BJ (cell line): ENCODE measurements at regions not wholly inside any gene's neighbourhood (a gene's known extent, or its start where the extent isn't known, plus 50 kb on each side); places are given as distances from the start of the nearest gene placed in this dataset.

Experiments
- CTCF ChIA-PET: fragments of 350-600 bp; formaldehyde crosslinking; extraction: SDS; loops from one replicate; lab custom pipeline; 2021; ENCODE audit warnings: antibody characterized with exemption, inconsistent platforms; lab: Yijun Ruan, JAX
- POLR2A ChIA-PET: fragments of 300-600 bp; sonication (Branson Sonifier 250); formaldehyde crosslinking; extraction: SDS; loops from one replicate; lab custom pipeline; 2021; ENCODE audit warnings: antibody characterized with exemption; lab: Charles Lee
- DNase-seq: peaks from one replicate; pipeline ENCODE4 v3.0.0-alpha.2; 2011; ENCODE audit warnings: low read depth
- H3K27me3 ChIP-seq: 2 replicates; pipeline ENCODE4 v1.6.0; 2011; ENCODE audit warnings: low read length; ENCODE audit not compliant: control insufficient read depth, insufficient read depth
- H3K36me3 ChIP-seq: 2 replicates; pipeline ENCODE4 v1.5.1; 2011; ENCODE audit warnings: low read length; ENCODE audit not compliant: control insufficient read depth, insufficient read depth
- H3K4me3 ChIP-seq: 2 replicates; pipeline ENCODE4 v1.5.1; 2011; ENCODE audit warnings: low read depth, mild to moderate bottlenecking, control low read depth, low read length
- TF ChIP-seq, protein P1 (sequence below): IDR thresholded peaks from 2 replicates; pipeline ENCODE4 v1.5.1; 2011; ENCODE audit warnings: low read depth, mild to moderate bottlenecking, control low read depth, inconsistent platforms, low read length, moderate library complexity; ENCODE audit not compliant: insufficient read depth

DNA sequence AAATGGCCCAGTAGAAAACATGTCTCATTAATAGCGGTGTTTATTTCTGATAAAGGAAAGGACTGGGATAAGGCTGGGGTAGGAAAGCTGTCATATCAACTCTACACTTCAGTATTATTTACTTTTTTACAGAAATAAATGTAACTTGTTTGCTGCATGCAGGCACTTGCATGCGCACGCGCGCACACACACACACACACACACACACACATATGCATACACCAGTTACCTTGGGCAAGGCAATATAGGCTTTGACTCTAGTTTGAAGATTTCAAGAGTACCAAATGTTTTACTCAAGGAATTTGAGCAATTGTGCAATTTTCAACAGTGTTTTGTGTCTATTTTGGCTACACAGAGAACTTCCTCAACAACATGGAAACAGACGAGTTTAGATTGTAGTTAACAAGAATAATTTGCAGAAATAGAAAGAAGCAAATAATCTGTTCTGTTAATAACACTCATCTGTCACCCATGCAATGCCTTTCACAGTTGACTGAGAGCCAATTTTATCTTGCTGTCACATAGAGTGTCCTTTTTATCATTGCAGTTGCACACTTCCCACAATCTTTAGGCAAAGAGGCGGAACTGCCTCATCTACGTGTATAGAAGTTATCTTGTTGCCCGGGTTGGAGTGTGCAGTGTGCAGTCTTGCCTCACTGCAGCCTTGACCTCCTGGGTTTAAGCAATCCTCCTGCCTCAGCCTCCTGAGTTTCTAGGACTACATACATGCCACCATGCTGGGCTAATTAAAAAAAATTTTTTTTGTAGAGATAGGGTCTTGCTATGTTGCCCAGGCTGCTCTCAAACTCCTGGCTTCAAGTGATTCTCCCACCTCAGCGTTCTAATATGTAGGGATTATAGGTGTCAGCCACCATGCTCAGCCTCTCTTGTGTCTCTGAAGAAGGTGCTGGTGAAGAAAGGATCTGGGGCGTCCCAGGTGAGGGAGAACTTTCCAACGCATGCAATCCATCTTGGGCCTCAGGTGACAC is 64.6 kb upstream of the GPCPD1 start:
- no peak for DNase-seq
- CTCF ChIA-PET = no interaction called here
- POLR2A ChIA-PET = no interaction called here
- TF ChIP-seq, protein P1, sequence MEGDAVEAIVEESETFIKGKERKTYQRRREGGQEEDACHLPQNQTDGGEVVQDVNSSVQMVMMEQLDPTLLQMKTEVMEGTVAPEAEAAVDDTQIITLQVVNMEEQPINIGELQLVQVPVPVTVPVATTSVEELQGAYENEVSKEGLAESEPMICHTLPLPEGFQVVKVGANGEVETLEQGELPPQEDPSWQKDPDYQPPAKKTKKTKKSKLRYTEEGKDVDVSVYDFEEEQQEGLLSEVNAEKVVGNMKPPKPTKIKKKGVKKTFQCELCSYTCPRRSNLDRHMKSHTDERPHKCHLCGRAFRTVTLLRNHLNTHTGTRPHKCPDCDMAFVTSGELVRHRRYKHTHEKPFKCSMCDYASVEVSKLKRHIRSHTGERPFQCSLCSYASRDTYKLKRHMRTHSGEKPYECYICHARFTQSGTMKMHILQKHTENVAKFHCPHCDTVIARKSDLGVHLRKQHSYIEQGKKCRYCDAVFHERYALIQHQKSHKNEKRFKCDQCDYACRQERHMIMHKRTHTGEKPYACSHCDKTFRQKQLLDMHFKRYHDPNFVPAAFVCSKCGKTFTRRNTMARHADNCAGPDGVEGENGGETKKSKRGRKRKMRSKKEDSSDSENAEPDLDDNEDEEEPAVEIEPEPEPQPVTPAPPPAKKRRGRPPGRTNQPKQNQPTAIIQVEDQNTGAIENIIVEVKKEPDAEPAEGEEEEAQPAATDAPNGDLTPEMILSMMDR = no peak
- H3K27me3 ChIP-seq = 0 out of 2 replicates have a peak, but pooled peaks cover 2% of the 10 kb centered on the region
- H3K4me3 ChIP-seq = no peak overlapping the region
- H3K36me3 ChIP-seq = no peaks in the 10 kb centered on the region

DNA sequence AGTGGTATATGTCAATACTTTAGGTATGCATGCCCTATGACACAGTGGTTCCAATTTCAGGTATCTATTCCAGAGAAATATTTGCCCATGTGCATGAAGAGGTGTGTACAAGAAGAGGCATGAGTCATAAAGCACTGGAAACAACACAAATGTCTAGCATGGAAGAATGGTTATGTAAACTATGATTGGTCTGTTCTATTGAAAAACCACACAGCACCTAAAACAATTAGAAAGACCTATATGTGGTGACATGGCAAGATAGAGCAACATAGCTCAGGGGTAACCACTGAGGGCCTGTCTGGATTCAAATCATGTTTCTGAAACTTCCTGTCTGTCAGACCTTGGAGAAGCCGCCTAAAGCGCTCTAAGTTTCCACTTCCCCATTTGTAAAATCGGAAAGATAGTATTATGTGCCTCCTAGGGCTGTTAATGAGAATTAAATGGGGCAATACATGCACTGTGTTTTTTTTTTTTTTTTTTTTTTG is 63.4 kb upstream of the GPCPD1 start:
- TF ChIP-seq, protein P1 = no peak
- no peaks in the 10 kb centered on the region for H3K36me3 ChIP-seq
- ChIA-PET POLR2A (no interaction called here), CTCF (no interaction called here)
- no peak for DNase-seq
- H3K4me3 ChIP-seq = no peak overlapping the region
- 0 out of 2 replicates have a peak, but pooled peaks cover 5% of the 10 kb centered on the region for H3K27me3 ChIP-seq

DNA sequence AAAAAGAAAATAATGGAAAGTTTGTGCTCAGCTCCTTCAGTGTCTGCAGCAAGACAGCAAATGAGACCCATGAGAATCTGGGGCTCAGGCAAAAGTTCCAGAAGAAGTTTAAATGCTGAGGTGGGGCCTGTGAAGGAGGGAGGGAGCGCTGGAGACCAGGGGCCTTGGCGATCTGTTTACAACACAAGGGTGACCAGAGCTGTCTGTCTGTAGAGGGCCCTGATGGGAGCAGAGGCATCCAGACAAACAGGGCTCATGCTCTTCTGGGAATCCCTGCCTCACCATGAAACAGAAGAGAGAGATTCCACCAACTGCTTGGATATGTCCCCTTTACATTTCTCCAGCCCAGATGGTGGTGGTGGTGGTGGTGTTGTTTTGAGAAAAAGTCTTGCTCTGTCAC is 60.1 kb upstream of the GPCPD1 start:
- Histone ChIP-seq H3K4me3 (no peak overlapping the region), H3K27me3 (0 out of 2 replicates have a peak, but pooled peaks cover 2% of the 10 kb centered on the region), H3K36me3 (no peaks in the 10 kb centered on the region)
- no peak for DNase-seq
- TF ChIP-seq, protein P1 = no peak
- ChIA-PET POLR2A (no interaction called here), CTCF (no interaction called here)

DNA sequence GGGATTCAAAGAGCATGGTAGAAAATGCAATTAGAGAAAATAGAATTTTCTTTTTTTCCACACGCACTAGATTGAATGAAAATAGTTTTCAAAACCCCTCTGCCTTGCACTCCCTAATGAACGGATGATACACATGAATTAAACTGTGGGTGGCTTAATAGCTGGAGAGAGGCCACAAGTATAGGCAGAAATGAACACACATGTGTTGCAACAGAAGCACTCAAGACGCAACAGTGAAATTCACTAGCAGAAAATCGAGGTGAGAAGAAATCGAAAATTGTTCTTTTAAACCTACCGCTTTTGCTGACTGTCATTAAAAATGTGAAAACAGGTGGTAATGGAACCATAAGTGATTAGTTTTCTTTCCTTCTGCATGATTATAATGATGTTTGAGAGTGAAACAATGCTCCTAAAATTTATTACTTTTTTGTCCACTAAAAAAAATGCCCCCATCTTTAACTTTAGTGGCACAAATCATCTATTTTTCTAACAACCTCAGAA is 59.3 kb upstream of the GPCPD1 start:
- H3K4me3 ChIP-seq = no peak overlapping the region
- DNase-seq = no peak
- CTCF ChIA-PET = interaction anchor here (1.2 kb wide), 1 partner anchor 10 kb away, joined by 3 read pairs; no protein-coding TSS in a partner anchor
- POLR2A ChIA-PET = no interaction called here
- TF ChIP-seq, protein P1 = no peak
- H3K27me3 ChIP-seq = peaks cover 5% of the 10 kb centered on the region
- no peaks in the 10 kb centered on the region for H3K36me3 ChIP-seq

DNA sequence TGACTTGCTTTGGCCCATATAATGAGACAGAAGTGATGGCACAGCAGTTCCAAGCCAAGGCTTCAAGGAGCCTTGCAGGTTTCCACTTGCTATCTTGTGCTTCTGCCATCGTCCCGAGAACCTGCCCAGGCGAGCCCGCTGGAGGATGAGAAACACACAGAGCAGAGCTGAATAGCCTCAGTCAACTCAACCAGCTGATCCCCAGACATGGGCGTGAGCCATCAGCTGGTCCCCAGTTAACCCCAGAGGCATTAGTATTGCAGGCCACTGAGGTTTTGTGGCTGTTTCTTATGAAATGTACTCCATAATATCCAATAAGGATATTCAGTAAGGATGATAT is 57.7 kb upstream of the GPCPD1 start:
- no peaks in the 10 kb centered on the region for H3K36me3 ChIP-seq
- DNase-seq = no peak
- H3K27me3 ChIP-seq = peaks cover 5% of the 10 kb centered on the region
- ChIA-PET POLR2A (no interaction called here), CTCF (no interaction called here)
- TF ChIP-seq, protein P1 = no peak
- H3K4me3 ChIP-seq = no peak overlapping the region
